A549 (cell line): ENCODE measurements at regions not wholly inside any gene's neighbourhood (a gene's known extent, or its start where the extent isn't known, plus 50 kb on each side); places are given as distances from the start of the nearest gene placed in this dataset.

Source experiments
- ATAC-seq, 2 experiments: fragments of 200-7000 bp in 1 of 2; fragments of >200 bp in 1 of 2; cut with Nextera tagmentation in 1 of 2; cut with Tn5 transposase in 1 of 2; 3 replicates each; pipeline versions ENCODE4 v1.8.0 to v1.9.1; 2018 to 2020; ENCODE audit warnings: mild to moderate bottlenecking in 1 of 2, moderate library complexity in 1 of 2
- CTCF ChIA-PET: fragments of 300-600 bp; sonication (Branson Sonifier 250); formaldehyde crosslinking; extraction: SDS; loops from one replicate; lab custom pipeline; 2021; ENCODE audit warnings: antibody characterized with exemption, inconsistent platforms; lab: Yijun Ruan, JAX
- POLR2A ChIA-PET: fragments of 350-600 bp; formaldehyde crosslinking; extraction: SDS; loops from one replicate; lab custom pipeline; 2021; ENCODE audit warnings: antibody characterized with exemption, inconsistent platforms; lab: Yijun Ruan, JAX
- DNase-seq, 2 experiments: peaks; one replicate each; pipeline versions ENCODE4 v3.0.0 to v3.0.0-alpha.2; 2011 to 2016; ENCODE audit warnings: low read depth in 1 of 2, low spot score in 1 of 2
- FAIRE-seq: peaks from 2 replicates; lab custom pipeline; 2011; peaks lifted over from hg19 to GRCh38; lab: Jason Lieb, UNC
- H3K27ac ChIP-seq, 2 experiments: fragments of >200 bp; sonication (Bioruptor Twin); formaldehyde crosslinking; 3 replicates each; pipeline ENCODE4 v1.5.1; 2016 to 2017
- H3K4me1 ChIP-seq: fragments of >200 bp; sonication (Bioruptor Twin); formaldehyde crosslinking; 3 replicates; pipeline ENCODE4 v1.6.1; 2016
- H3K4me2 ChIP-seq: fragments of >200 bp; sonication (Bioruptor Twin); formaldehyde crosslinking; 3 replicates; pipeline ENCODE4 v1.6.1; 2016
- H3K4me3 ChIP-seq: fragments of >200 bp; sonication (Bioruptor Twin); formaldehyde crosslinking; 3 replicates; pipeline ENCODE4 v1.5.1; 2016
- H3K9me3 ChIP-seq: fragments of >200 bp; sonication (Bioruptor Twin); formaldehyde crosslinking; 3 replicates; pipeline ENCODE4 v1.6.1; 2016
- BHLHE40 ChIP-seq: IDR thresholded peaks from 2 replicates; pipeline ENCODE4 v1.6.1; 2012; ENCODE audit warnings: low read depth, low read length, inconsistent platforms
- CBX8 ChIP-seq: fragments of 200-600 bp; sonication (generic); IDR thresholded peaks from 2 replicates; pipeline ENCODE4 v1.6.1; 2016
- CEBPB ChIP-seq, 2 experiments: fragments of >200 bp in 1 of 2; sonication (Bioruptor Twin) in 1 of 2; formaldehyde crosslinking in 1 of 2; IDR thresholded peaks; 2 replicates each; pipeline ENCODE4 v1.6.1; 2012 to 2016
- E2F6 ChIP-seq: IDR thresholded peaks from 2 replicates; pipeline ENCODE4 v1.6.1; 2012; ENCODE audit warnings: low read depth, borderline replicate concordance
- EHF ChIP-seq: fragments of 250-450 bp; sonication (Bioruptor Pico); IDR thresholded peaks from 2 replicates; pipeline ENCODE4 v1.5.0; 2020; ENCODE audit warnings: mild to moderate bottlenecking
- ESRRA ChIP-seq: fragments of 150-350 bp; IDR thresholded peaks from 2 replicates; pipeline ENCODE4 v1.6.1; 2014; ENCODE audit warnings: mild to moderate bottlenecking, low read length, borderline replicate concordance
- FOSB ChIP-seq: fragments of 250-450 bp; sonication (Bioruptor Pico); IDR thresholded peaks from 2 replicates; pipeline ENCODE4 v1.5.0; 2020; ENCODE audit warnings: mild to moderate bottlenecking, moderate library complexity
- HDAC2 ChIP-seq: fragments of 200-600 bp; sonication (generic); IDR thresholded peaks from 2 replicates; pipeline ENCODE4 v1.6.1; 2016
- JUN ChIP-seq, 2 experiments: fragments of >200 bp; sonication (Bioruptor Twin); formaldehyde crosslinking; IDR thresholded peaks; 2 replicates in 1 of 2; 3 replicates in 1 of 2; pipeline ENCODE4 v1.6.1; 2016 to 2017
- JUNB ChIP-seq: fragments of >200 bp; sonication (Bioruptor Twin); formaldehyde crosslinking; IDR thresholded peaks from 2 replicates; pipeline ENCODE4 v1.6.1; 2016
- MYC ChIP-seq: IDR thresholded peaks from 2 replicates; pipeline ENCODE4 v1.6.1; 2012; ENCODE audit warnings: mild to moderate bottlenecking, inconsistent platforms, low read length, improper control_type of control experiment, borderline replicate concordance
- NR3C1 ChIP-seq: fragments of >200 bp; sonication (Bioruptor Twin); formaldehyde crosslinking; IDR thresholded peaks from 3 replicates; pipeline ENCODE4 v1.6.1; 2017
- RAD21 ChIP-seq, 2 experiments: fragments of >200 bp in 1 of 2; sonication (Bioruptor Twin) in 1 of 2; formaldehyde crosslinking in 1 of 2; IDR thresholded peaks in 1 of 2; conservative IDR thresholded peaks in 1 of 2; 2 replicates in 1 of 2; 3 replicates in 1 of 2; pipeline ENCODE4 v1.6.1; 2012 to 2018; ENCODE audit warnings: inconsistent platforms in 1 of 2
- SMC3 ChIP-seq: fragments of >200 bp; sonication (Bioruptor Twin); formaldehyde crosslinking; IDR thresholded peaks from 3 replicates; pipeline ENCODE4 v1.6.1; 2018; ENCODE audit warnings: inconsistent platforms
- TFCP2L1 ChIP-seq: fragments of 250-450 bp; sonication (Bioruptor Pico); IDR thresholded peaks from 2 replicates; pipeline ENCODE4 v1.5.0; 2021; ENCODE audit warnings: mild to moderate bottlenecking
- TP53 ChIP-seq: fragments of 250-450 bp; sonication (Bioruptor Pico); IDR thresholded peaks from 2 replicates; pipeline ENCODE4 v1.5.0; 2021; ENCODE audit warnings: mild to moderate bottlenecking, moderate library complexity
- ZFP36 ChIP-seq: fragments of 450-650 bp; IDR thresholded peaks from 2 replicates; pipeline ENCODE4 v1.6.1; 2014; ENCODE audit warnings: borderline replicate concordance; ENCODE audit not compliant: partially characterized antibody
- ZNF302 ChIP-seq: fragments of 250-450 bp; sonication (Bioruptor Pico); IDR thresholded peaks from 2 replicates; pipeline ENCODE4 v1.9.0; 2021; ENCODE audit warnings: inconsistent platforms, mild to moderate bottlenecking, moderate library complexity
- WGBS: methylation state at CpG from one replicate; pipeline ENCODE4 v1.1.6; 2017; ENCODE audit errors: missing lambda C conversion rate; 5-methylcytosine and 5-hydroxymethylcytosine counted together
- TF ChIP-seq, protein P1 (sequence below): fragments of 200-600 bp; sonication (generic); IDR thresholded peaks from 2 replicates; pipeline ENCODE4 v1.6.1; 2016; ENCODE audit warnings: antibody characterized with exemption, mild to moderate bottlenecking, moderate library complexity
- TF ChIP-seq, protein P2 (sequence below): fragments of >200 bp; sonication (Bioruptor Twin); formaldehyde crosslinking; IDR thresholded peaks from 2 replicates; pipeline ENCODE4 v1.6.1; 2016

GRCh38 chr2:16076911-16077310 is 136.6 kb downstream of the MYCN start:
- H3K4me3 ChIP-seq = no peak overlapping the region
- DNase-seq (no peak), ATAC-seq (no peak), FAIRE-seq (no peak)
- WGBS = 55% methylated on average over 5 of the region's 5 CpGs
- no peak for TF ChIP-seq RAD21 (conservative IDR thresholded peaks at IDR 0.05 in 1 of 2, IDR thresholded peaks at IDR 0.05 in 1 of 2)
- no peak for TF ChIP-seq JUNB
- TF ChIP-seq EHF (CRISPR knock-in tag) = no peak
- no peak for TF ChIP-seq CBX8
- TF ChIP-seq E2F6 = no peak
- TF ChIP-seq BHLHE40 = no peak
- TF ChIP-seq HDAC2 = no peak
- no peak for TF ChIP-seq TP53
- no peak for TF ChIP-seq NR3C1
- no peak for TF ChIP-seq FOSB (CRISPR knock-in tag)
- TF ChIP-seq, protein P1, sequence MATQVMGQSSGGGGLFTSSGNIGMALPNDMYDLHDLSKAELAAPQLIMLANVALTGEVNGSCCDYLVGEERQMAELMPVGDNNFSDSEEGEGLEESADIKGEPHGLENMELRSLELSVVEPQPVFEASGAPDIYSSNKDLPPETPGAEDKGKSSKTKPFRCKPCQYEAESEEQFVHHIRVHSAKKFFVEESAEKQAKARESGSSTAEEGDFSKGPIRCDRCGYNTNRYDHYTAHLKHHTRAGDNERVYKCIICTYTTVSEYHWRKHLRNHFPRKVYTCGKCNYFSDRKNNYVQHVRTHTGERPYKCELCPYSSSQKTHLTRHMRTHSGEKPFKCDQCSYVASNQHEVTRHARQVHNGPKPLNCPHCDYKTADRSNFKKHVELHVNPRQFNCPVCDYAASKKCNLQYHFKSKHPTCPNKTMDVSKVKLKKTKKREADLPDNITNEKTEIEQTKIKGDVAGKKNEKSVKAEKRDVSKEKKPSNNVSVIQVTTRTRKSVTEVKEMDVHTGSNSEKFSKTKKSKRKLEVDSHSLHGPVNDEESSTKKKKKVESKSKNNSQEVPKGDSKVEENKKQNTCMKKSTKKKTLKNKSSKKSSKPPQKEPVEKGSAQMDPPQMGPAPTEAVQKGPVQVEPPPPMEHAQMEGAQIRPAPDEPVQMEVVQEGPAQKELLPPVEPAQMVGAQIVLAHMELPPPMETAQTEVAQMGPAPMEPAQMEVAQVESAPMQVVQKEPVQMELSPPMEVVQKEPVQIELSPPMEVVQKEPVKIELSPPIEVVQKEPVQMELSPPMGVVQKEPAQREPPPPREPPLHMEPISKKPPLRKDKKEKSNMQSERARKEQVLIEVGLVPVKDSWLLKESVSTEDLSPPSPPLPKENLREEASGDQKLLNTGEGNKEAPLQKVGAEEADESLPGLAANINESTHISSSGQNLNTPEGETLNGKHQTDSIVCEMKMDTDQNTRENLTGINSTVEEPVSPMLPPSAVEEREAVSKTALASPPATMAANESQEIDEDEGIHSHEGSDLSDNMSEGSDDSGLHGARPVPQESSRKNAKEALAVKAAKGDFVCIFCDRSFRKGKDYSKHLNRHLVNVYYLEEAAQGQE = no peak
- no peak for TF ChIP-seq TFCP2L1 (CRISPR knock-in tag)
- no peak for TF ChIP-seq JUN (IDR thresholded peaks at IDR 0.05)
- no peak for TF ChIP-seq MYC
- H3K4me1 ChIP-seq = no peaks in the 10 kb centered on the region
- POLR2A ChIA-PET = no interaction called here
- H3K9me3 ChIP-seq = no peaks in the 10 kb centered on the region
- H3K27ac ChIP-seq = no peak overlapping the region
- CTCF ChIA-PET = interaction anchor here (0.8 to 1.2 kb wide), 2 partner anchors 18 to 39 kb away, joined by 3 read pairs; no protein-coding TSS in a partner anchor
- no peak overlapping the region for H3K4me2 ChIP-seq

- ChIA-PET POLR2A (no interaction called here), CTCF (interaction anchor here (0.6 kb wide), 1 partner anchor 438 kb away, joined by 3 read pairs; no protein-coding TSS in a partner anchor)
- Histone ChIP-seq H3K9me3 (no peaks in the 10 kb centered on the region), H3K4me3 (no peak overlapping the region), H3K4me2 (no peak overlapping the region)
- no peak for ATAC-seq
- FAIRE-seq = no peak
- WGBS = 55% methylated on average over 9 of the region's 9 CpGs
- TF ChIP-seq ZFP36 (no peak), BHLHE40 (no peak), CEBPB (IDR thresholded peaks at IDR 0.05) (no peak), SMC3 (no peak), ZNF302 (CRISPR knock-in tag) (no peak), ESRRA (no peak)
- TF ChIP-seq, protein P1 = no peak
- TF ChIP-seq, protein P2, sequence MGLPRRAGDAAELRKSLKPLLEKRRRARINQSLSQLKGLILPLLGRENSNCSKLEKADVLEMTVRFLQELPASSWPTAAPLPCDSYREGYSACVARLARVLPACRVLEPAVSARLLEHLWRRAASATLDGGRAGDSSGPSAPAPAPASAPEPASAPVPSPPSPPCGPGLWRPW = no peak
- TF ChIP-seq, all 56 proteins: peak for 0
- no peak for DNase-seq
- no peak overlapping the region for H3K27ac ChIP-seq
- H3K4me1 ChIP-seq = no peaks in the 10 kb centered on the region
Measured at GRCh38 chr2:16075045-16076012, 135.0 kb downstream of the MYCN start.
